ENCODE measurements at regions not wholly inside any gene's neighbourhood (a gene's known extent, or its start where the extent isn't known, plus 50 kb on each side); places are given as distances from the start of the nearest gene placed in this dataset.

- POLR2A ChIA-PET, result no interaction called here
- H3K4me3 ChIP-seq (ENCODE audit: control insufficient read depth in 1 of 7, extremely low read depth in 1 of 7, insufficient read depth in 4 of 7, low read depth in 2 of 7, low read length in 6 of 7), result no peak overlapping the region
- H3K36me3 ChIP-seq (ENCODE audit: control insufficient read depth in 4 of 4, insufficient read depth in 4 of 4, low read length in 3 of 4), result no peaks in the 10 kb centered on the region
- H3K27me3 ChIP-seq (replicated peaks in 2 of 5; ENCODE audit: control insufficient read depth in 4 of 5, insufficient read depth in 5 of 5, low read length in 4 of 5), result peaks cover 0 to 4% (median 3%) of the 10 kb centered on the region in 5 experiments
- DNase-seq, result peak in 1 of 3 donors; percentile 5
- H3K9me3 ChIP-seq (ENCODE audit: control extremely low read depth in 1 of 5, control insufficient read depth in 4 of 5, insufficient read depth in 2 of 5, low read depth in 1 of 5, low read length in 4 of 5), result peaks cover 0 to 6% (median 3%) of the 10 kb centered on the region in 5 experiments
- H3K4me1 ChIP-seq (ENCODE audit: control extremely low read depth in 1 of 4, control insufficient read depth in 4 of 4, insufficient read depth in 4 of 4, low read length in 3 of 4), result peaks cover 0 to 6% (median 2%) of the 10 kb centered on the region in 4 experiments
- CTCF ChIA-PET, result no interaction called here
- no peak overlapping the region for H3K27ac ChIP-seq (ENCODE audit: insufficient read depth in 1 of 2, low read depth in 1 of 2, low read length in 2 of 2, poor library complexity in 1 of 2, severe bottlenecking in 2 of 2)
- 7% methylated on average over 5 of the region's 12 CpGs for WGBS (ENCODE audit: insufficient coverage)
These were observed 144.2 kb upstream of the HDAC4 start for GRCh38 chr2:239544918-239545465.

GRCh38 chr2:239544143-239544917 lies 143.5 kb upstream of the HDAC4 start:
- ChIA-PET POLR2A (no interaction called here), CTCF (no interaction called here)
- H3K27me3 ChIP-seq (replicated peaks in 2 of 5; ENCODE audit: control insufficient read depth in 4 of 5, insufficient read depth in 5 of 5, low read length in 4 of 5), result peaks cover 0 to 4% (median 3%) of the 10 kb centered on the region in 5 experiments
- DNase-seq, result no peak
- peaks cover 0 to 6% (median 2%) of the 10 kb centered on the region in 4 experiments for H3K4me1 ChIP-seq (ENCODE audit: control extremely low read depth in 1 of 4, control insufficient read depth in 4 of 4, insufficient read depth in 4 of 4, low read length in 3 of 4)
- H3K4me3 ChIP-seq (ENCODE audit: control insufficient read depth in 1 of 7, extremely low read depth in 1 of 7, insufficient read depth in 4 of 7, low read depth in 2 of 7, low read length in 6 of 7), result no peak overlapping the region
- WGBS (ENCODE audit: insufficient coverage), result 91% methylated on average over 6 of the region's 8 CpGs
- H3K36me3 ChIP-seq (ENCODE audit: control insufficient read depth in 4 of 4, insufficient read depth in 4 of 4, low read length in 3 of 4), result no peaks in the 10 kb centered on the region
- H3K27ac ChIP-seq (ENCODE audit: insufficient read depth in 1 of 2, low read depth in 1 of 2, low read length in 2 of 2, poor library complexity in 1 of 2, severe bottlenecking in 2 of 2), result no peak overlapping the region
- peaks cover 0 to 6% (median 3%) of the 10 kb centered on the region in 5 experiments for H3K9me3 ChIP-seq (ENCODE audit: control extremely low read depth in 1 of 5, control insufficient read depth in 4 of 5, insufficient read depth in 2 of 5, low read depth in 1 of 5, low read length in 4 of 5)

- ChIA-PET CTCF (no interaction called here), POLR2A (no interaction called here)
- Histone ChIP-seq H3K27me3 (replicated peaks in 2 of 5; ENCODE audit: control insufficient read depth in 4 of 5, insufficient read depth in 5 of 5, low read length in 4 of 5) (peaks cover 0 to 4% (median 0%) of the 10 kb centered on the region in 5 experiments), H3K36me3 (ENCODE audit: control insufficient read depth in 4 of 4, insufficient read depth in 4 of 4, low read length in 3 of 4) (no peaks in the 10 kb centered on the region), H3K4me3 (ENCODE audit: control insufficient read depth in 1 of 7, extremely low read depth in 1 of 7, insufficient read depth in 4 of 7, low read depth in 2 of 7, low read length in 6 of 7) (no peak overlapping the region), H3K9me3 (ENCODE audit: control extremely low read depth in 1 of 5, control insufficient read depth in 4 of 5, insufficient read depth in 2 of 5, low read depth in 1 of 5, low read length in 4 of 5) (peaks cover 0 to 5% (median 3%) of the 10 kb centered on the region in 5 experiments), H3K27ac (ENCODE audit: insufficient read depth in 1 of 2, low read depth in 1 of 2, low read length in 2 of 2, poor library complexity in 1 of 2, severe bottlenecking in 2 of 2) (no peak overlapping the region), H3K4me1 (ENCODE audit: control extremely low read depth in 1 of 4, control insufficient read depth in 4 of 4, insufficient read depth in 4 of 4, low read length in 3 of 4) (peaks cover 0 to 6% (median 2%) of the 10 kb centered on the region in 4 experiments)
- WGBS (ENCODE audit: insufficient coverage), result 100% methylated on average over 1 of the region's 3 CpGs
- DNase-seq, result no peak
These were observed 142.9 kb upstream of the HDAC4 start for GRCh38 chr2:239543702-239544101.

GRCh38 chr2:239540174-239540573 lies 139.4 kb upstream of the HDAC4 start:
- WGBS (ENCODE audit: insufficient coverage), result 94% methylated on average over 5 of the region's 7 CpGs
- H3K27me3 ChIP-seq (replicated peaks in 2 of 5; ENCODE audit: control insufficient read depth in 4 of 5, insufficient read depth in 5 of 5, low read length in 4 of 5), result peaks cover 0 to 1% (median 0%) of the 10 kb centered on the region in 5 experiments
- ChIA-PET CTCF (interaction anchor here (0.6 kb wide), 1 partner anchor 239 kb away, joined by 3 read pairs; no protein-coding TSS in a partner anchor), POLR2A (no interaction called here)
- H3K27ac ChIP-seq (ENCODE audit: insufficient read depth in 1 of 2, low read depth in 1 of 2, low read length in 2 of 2, poor library complexity in 1 of 2, severe bottlenecking in 2 of 2), result no peak overlapping the region
- DNase-seq, result no peak
- no peaks in the 10 kb centered on the region for H3K36me3 ChIP-seq (ENCODE audit: control insufficient read depth in 4 of 4, insufficient read depth in 4 of 4, low read length in 3 of 4)
- no peak overlapping the region for H3K4me3 ChIP-seq (ENCODE audit: control insufficient read depth in 1 of 7, extremely low read depth in 1 of 7, insufficient read depth in 4 of 7, low read depth in 2 of 7, low read length in 6 of 7)
- H3K4me1 ChIP-seq (ENCODE audit: control extremely low read depth in 1 of 4, control insufficient read depth in 4 of 4, insufficient read depth in 4 of 4, low read length in 3 of 4), result peaks cover 0 to 1% (median under 1%) of the 10 kb centered on the region in 4 experiments
- peaks cover 0 to 5% (median 3%) of the 10 kb centered on the region in 5 experiments for H3K9me3 ChIP-seq (ENCODE audit: control extremely low read depth in 1 of 5, control insufficient read depth in 4 of 5, insufficient read depth in 2 of 5, low read depth in 1 of 5, low read length in 4 of 5)

GRCh38 chr2:239539776-239540100 lies 138.9 kb upstream of the HDAC4 start:
- peaks cover 0 to 8% (median 3%) of the 10 kb centered on the region in 5 experiments for H3K9me3 ChIP-seq (ENCODE audit: control extremely low read depth in 1 of 5, control insufficient read depth in 4 of 5, insufficient read depth in 2 of 5, low read depth in 1 of 5, low read length in 4 of 5)
- CTCF ChIA-PET, result interaction anchor here (0.6 kb wide), 1 partner anchor 238 kb away, joined by 3 read pairs; no protein-coding TSS in a partner anchor
- DNase-seq, result no peak
- no peaks in the 10 kb centered on the region for H3K36me3 ChIP-seq (ENCODE audit: control insufficient read depth in 4 of 4, insufficient read depth in 4 of 4, low read length in 3 of 4)
- no peaks in the 10 kb centered on the region for H3K4me1 ChIP-seq (ENCODE audit: control extremely low read depth in 1 of 4, control insufficient read depth in 4 of 4, insufficient read depth in 4 of 4, low read length in 3 of 4)
- WGBS (ENCODE audit: insufficient coverage), result 87% methylated on average over 10 of the region's 11 CpGs
- POLR2A ChIA-PET, result no interaction called here
- H3K4me3 ChIP-seq (ENCODE audit: control insufficient read depth in 1 of 7, extremely low read depth in 1 of 7, insufficient read depth in 4 of 7, low read depth in 2 of 7, low read length in 6 of 7), result no peak overlapping the region
- H3K27me3 ChIP-seq (replicated peaks in 2 of 5; ENCODE audit: control insufficient read depth in 4 of 5, insufficient read depth in 5 of 5, low read length in 4 of 5), result peaks cover 0 to 1% (median 0%) of the 10 kb centered on the region in 5 experiments
- H3K27ac ChIP-seq (ENCODE audit: insufficient read depth in 1 of 2, low read depth in 1 of 2, low read length in 2 of 2, poor library complexity in 1 of 2, severe bottlenecking in 2 of 2), result no peak overlapping the region

GRCh38 chr2:239539083-239539775 lies 138.4 kb upstream of the HDAC4 start:
- ChIA-PET CTCF (no interaction called here), POLR2A (no interaction called here)
- DNase-seq, result no peak
- 90% methylated on average over 4 of the region's 7 CpGs for WGBS (ENCODE audit: insufficient coverage)
- Histone ChIP-seq H3K36me3 (ENCODE audit: control insufficient read depth in 4 of 4, insufficient read depth in 4 of 4, low read length in 3 of 4) (no peaks in the 10 kb centered on the region), H3K4me1 (ENCODE audit: control extremely low read depth in 1 of 4, control insufficient read depth in 4 of 4, insufficient read depth in 4 of 4, low read length in 3 of 4) (no peaks in the 10 kb centered on the region), H3K27me3 (replicated peaks in 2 of 5; ENCODE audit: control insufficient read depth in 4 of 5, insufficient read depth in 5 of 5, low read length in 4 of 5) (peaks cover 0 to 4% (median 0%) of the 10 kb centered on the region in 5 experiments), H3K4me3 (ENCODE audit: control insufficient read depth in 1 of 7, extremely low read depth in 1 of 7, insufficient read depth in 4 of 7, low read depth in 2 of 7, low read length in 6 of 7) (no peak overlapping the region), H3K27ac (ENCODE audit: insufficient read depth in 1 of 2, low read depth in 1 of 2, low read length in 2 of 2, poor library complexity in 1 of 2, severe bottlenecking in 2 of 2) (no peak overlapping the region), H3K9me3 (ENCODE audit: control extremely low read depth in 1 of 5, control insufficient read depth in 4 of 5, insufficient read depth in 2 of 5, low read depth in 1 of 5, low read length in 4 of 5) (peaks cover 0 to 12% (median 3%) of the 10 kb centered on the region in 5 experiments)
